GM12878 (cell line): ENCODE measurements at regions not wholly inside any gene's neighbourhood (a gene's known extent, or its start where the extent isn't known, plus 50 kb on each side); places are given as distances from the start of the nearest gene placed in this dataset.

Experiments
- ATAC-seq: fragments of 200-7000 bp; cut with Tn5 transposase; 3 replicates; pipeline ENCODE4 v1.9.1; 2020; ENCODE audit warnings: mild to moderate bottlenecking, moderate library complexity
- BruUV-seq: library from RNA; stranded (reverse); fragments of 400-500 nt; replicated peaks from 2 replicates; lab custom pipeline; 2021; lab: Mats Ljungman, UMichigan
- CTCF ChIA-PET: fragments of 300-600 bp; sonication (Branson Sonifier 250); formaldehyde crosslinking; extraction: SDS; loops from one replicate; lab custom pipeline; 2021; ENCODE audit warnings: inconsistent platforms; lab: Yijun Ruan, JAX
- POLR2A ChIA-PET: fragments of 350-600 bp; formaldehyde crosslinking; extraction: SDS; loops from one replicate; lab custom pipeline; 2021; ENCODE audit warnings: inconsistent platforms; lab: Charles Lee
- RAD21 ChIA-PET: fragments of 300-600 bp; sonication (Branson Sonifier 250); formaldehyde crosslinking; loops from one replicate; lab custom pipeline; 2023; ENCODE audit warnings: antibody characterized with exemption; ENCODE audit not compliant: unreplicated experiment; lab: Charles Lee
- SMC1A ChIA-PET: fragments of 300-600 bp; sonication (Branson Sonifier 250); formaldehyde crosslinking; loops from one replicate; lab custom pipeline; 2023; ENCODE audit not compliant: unreplicated experiment, uncharacterized antibody; lab: Charles Lee
- DNase-seq: peaks from one replicate; pipeline ENCODE4 v3.0.0-alpha.2; 2011; ENCODE audit warnings: low read depth, low spot score
- FAIRE-seq: peaks from 3 replicates; lab custom pipeline; 2011; peaks lifted over from hg19 to GRCh38; lab: Jason Lieb, UNC
- H2AFZ ChIP-seq: 2 replicates; pipeline ENCODE4 v1.6.0; 2011; ENCODE audit warnings: low read depth, low read length, control low read depth; ENCODE audit not compliant: control insufficient read depth
- H3K27ac ChIP-seq: 2 replicates; pipeline ENCODE4 v1.5.1; 2011; ENCODE audit warnings: control low read depth; ENCODE audit not compliant: control insufficient read depth, insufficient read depth
- H3K27me3 ChIP-seq, 2 experiments: replicated peaks in 1 of 2; 2 replicates each; pipeline versions ENCODE4 v1.6.0 to v1.6.1; 2011; ENCODE audit warnings: low read length in 1 of 2; ENCODE audit not compliant: control insufficient read depth in 2 of 2, insufficient read depth in 2 of 2
- H3K36me3 ChIP-seq, 2 experiments: 2 replicates each; pipeline ENCODE4 v1.5.1; 2011; ENCODE audit warnings: low read length in 1 of 2; ENCODE audit not compliant: control insufficient read depth in 2 of 2, insufficient read depth in 2 of 2
- H3K4me1 ChIP-seq: 2 replicates; pipeline ENCODE4 v1.6.1; 2011; ENCODE audit warnings: mild to moderate bottlenecking, low read length, moderate library complexity, mixed read lengths; ENCODE audit not compliant: control insufficient read depth, insufficient read depth
- H3K4me2 ChIP-seq: 2 replicates; pipeline ENCODE4 v1.6.0; 2011; ENCODE audit warnings: control low read depth; ENCODE audit not compliant: control insufficient read depth, insufficient read depth
- H3K4me3 ChIP-seq: fragments of 200-600 bp; sonication (generic); 2 replicates; pipeline ENCODE4 v1.5.1; 2016
- H3K79me2 ChIP-seq: 2 replicates; pipeline ENCODE4 v1.6.0; 2011; ENCODE audit warnings: low read length; ENCODE audit not compliant: control insufficient read depth, insufficient read depth
- H3K9ac ChIP-seq: 2 replicates; pipeline ENCODE4 v1.8.0; 2011; ENCODE audit warnings: low read length, control low read depth, mixed read lengths; ENCODE audit not compliant: control insufficient read depth, insufficient read depth
- H3K9me3 ChIP-seq: replicated peaks from 3 replicates; pipeline ENCODE4 v1.5.1; 2011; ENCODE audit warnings: mild to moderate bottlenecking, low read length; ENCODE audit not compliant: control insufficient read depth, insufficient read depth
- H4K20me1 ChIP-seq: 2 replicates; pipeline ENCODE4 v1.6.0; 2011; ENCODE audit not compliant: control insufficient read depth, insufficient read depth
- BACH1 ChIP-seq: fragments of 450-650 bp; IDR thresholded peaks from 2 replicates; pipeline ENCODE4 v1.6.1; 2017; ENCODE audit warnings: mild to moderate bottlenecking, borderline replicate concordance
- CHD2 ChIP-seq: IDR thresholded peaks from 2 replicates; pipeline ENCODE4 v1.6.1; 2011; ENCODE audit warnings: low read depth, low read length, improper control_type of control experiment, borderline replicate concordance
- E2F4 ChIP-seq: IDR thresholded peaks from 2 replicates; pipeline ENCODE4 v1.6.1; 2012; ENCODE audit warnings: low read depth, low read length, improper control_type of control experiment
- E4F1 ChIP-seq: fragments of 450-650 bp; IDR thresholded peaks from 2 replicates; pipeline ENCODE4 v1.6.1; 2018; ENCODE audit warnings: borderline replicate concordance, mild to moderate bottlenecking; ENCODE audit not compliant: partially characterized antibody
- EGR1 ChIP-seq, 2 experiments: IDR thresholded peaks; 1 replicate in 1 of 2; 2 replicates in 1 of 2; pipeline ENCODE4 v1.6.1; 2011 to 2012; ENCODE audit warnings: low read depth in 2 of 2, low read length in 2 of 2, borderline replicate concordance in 1 of 2, mild to moderate bottlenecking in 1 of 2, moderate library complexity in 1 of 2
- GABPA ChIP-seq: IDR thresholded peaks from 2 replicates; pipeline ENCODE4 v1.6.1; 2014; ENCODE audit warnings: antibody characterized with exemption, low read depth, mild to moderate bottlenecking, inconsistent platforms
- MEF2B ChIP-seq: fragments of 450-650 bp; IDR thresholded peaks from 2 replicates; pipeline ENCODE4 v1.6.1; 2018; ENCODE audit warnings: mild to moderate bottlenecking, moderate library complexity; ENCODE audit not compliant: partially characterized antibody, poor library complexity, severe bottlenecking
- NFIC ChIP-seq: IDR thresholded peaks from 2 replicates; pipeline ENCODE4 v1.6.1; 2012; ENCODE audit warnings: low read depth, mild to moderate bottlenecking, inconsistent platforms, low read length, moderate library complexity
- POLR2AphosphoS5 ChIP-seq: IDR thresholded peaks from 2 replicates; pipeline ENCODE4 v1.6.1; 2011; ENCODE audit warnings: mild to moderate bottlenecking, low read length, inconsistent platforms
- SMARCA5 ChIP-seq: fragments of 450-650 bp; IDR thresholded peaks from 2 replicates; pipeline ENCODE4 v1.6.1; 2017; ENCODE audit warnings: mild to moderate bottlenecking
- STAT1 ChIP-seq: fragments of 450-650 bp; conservative IDR thresholded peaks from 2 replicates; pipeline ENCODE4 v1.6.1; 2014; ENCODE audit warnings: antibody characterized with exemption, mild to moderate bottlenecking
- in situ Hi-C: fragments of 300-500 bp; cut with MboI; formaldehyde crosslinking; loops from 9 replicates; pipeline ENCODE4 v1.14.3; 2018; ENCODE audit warnings: mixed read lengths
- intact Hi-C: fragments of 100-400 bp; cut with micrococcal nuclease; formaldehyde crosslinking; loops from one replicate; pipeline ENCODE4 v1.14.2; 2022; ENCODE audit not compliant: unreplicated experiment

GRCh38 chr4:35447474-35447873 lies 796.8 kb downstream of the ARAP2 start:
- H3K4me1 ChIP-seq, result no peaks in the 10 kb centered on the region
- no peak overlapping the region for H2AFZ ChIP-seq
- no TSS peak for BruUV-seq
- intact Hi-C loops, result no loop called here
- CTCF ChIA-PET, result no interaction called here
- no peak overlapping the region for H3K4me3 ChIP-seq
- no peaks in the 10 kb centered on the region; the same call in 2 of the 3 replicates for H3K9me3 ChIP-seq
- in situ Hi-C loops, result no loop called here
- no peak overlapping the region for H3K4me2 ChIP-seq
- SMC1A ChIA-PET, result interaction anchor here (0.9 kb wide), 1 partner anchor 18 kb away, joined by 3 read pairs; no protein-coding TSS in a partner anchor
- RAD21 ChIA-PET, result no interaction called here
- FAIRE-seq, result no peak
- POLR2A ChIA-PET, result no interaction called here
- no peak for DNase-seq
- H3K79me2 ChIP-seq, result no peaks in the 10 kb centered on the region
- no peaks in the 10 kb centered on the region for H3K27me3 ChIP-seq
- H4K20me1 ChIP-seq, result no peaks in the 10 kb centered on the region
- no peak overlapping the region for H3K27ac ChIP-seq
- H3K36me3 ChIP-seq, result no peaks in the 10 kb centered on the region
- TF ChIP-seq SMARCA5 (no peak), CHD2 (no peak), E4F1 (no peak), BACH1 (no peak), EGR1 (IDR thresholded peaks at IDR 0.05; ENCODE audit: borderline replicate concordance in 1 of 2, low read depth in 2 of 2, low read length in 2 of 2) (no peak), E2F4 (no peak), GABPA (no peak), MEF2B (no peak), POLR2AphosphoS5 (no peak), STAT1 (no peak), NFIC (no peak)
- no peak overlapping the region for H3K9ac ChIP-seq
- ATAC-seq, result no peak
